Stimulated activated CD4-positive, alpha-beta T cell treated with anti-CD3 and anti-CD28 coated beads, TNF-alpha, amount 100 ng/mL, for 4 hours (primary cell): ENCODE measurements at regions not wholly inside any gene's neighbourhood (a gene's known extent, or its start where the extent isn't known, plus 50 kb on each side); places are given as distances from the start of the nearest gene placed in this dataset.

Source experiments
- DNase-seq, 3 experiments: peaks; one replicate each; pipeline ENCODE4 v3.0.0-alpha.2; 2020; ENCODE audit warnings: low read depth in 3 of 3

GRCh38 chr3:66592927-66593625 is 92.3 kb upstream of the LRIG1 start:
- DNase-seq = no peak

GRCh38 chr3:66593978-66594377 is 93.2 kb upstream of the LRIG1 start:
- DNase-seq = no peak

GRCh38 chr3:66597308-66597863 is 96.6 kb upstream of the LRIG1 start:
- no peak for DNase-seq

DNA sequence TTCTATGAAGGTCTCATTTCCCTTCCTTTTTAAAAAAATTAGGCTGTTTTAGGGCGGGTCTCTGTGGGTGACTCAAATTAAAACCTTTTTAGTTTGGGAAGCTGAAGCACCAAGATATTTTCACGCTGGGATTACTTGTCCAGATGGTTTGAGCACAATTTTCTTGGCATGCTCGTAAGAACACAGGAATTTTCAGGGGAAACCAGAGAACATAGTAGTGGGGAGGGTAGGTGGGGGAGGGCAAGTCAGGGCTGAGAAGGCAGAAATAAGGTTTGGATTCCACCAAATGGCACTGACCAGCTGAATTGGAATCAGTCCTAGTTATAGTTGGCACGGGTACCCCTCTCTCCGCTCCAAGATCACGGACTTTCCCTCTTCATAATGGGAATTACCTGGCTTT is 97.3 kb upstream of the LRIG1 start:
- no peak for DNase-seq

- DNase-seq = no peak
Observed at GRCh38 chr3:66602237-66602636, 101.4 kb upstream of the LRIG1 start.

GRCh38 chr3:66602691-66603090 is 101.9 kb upstream of the LRIG1 start:
- no peak for DNase-seq

GRCh38 chr3:66603151-66603611 is 102.4 kb upstream of the LRIG1 start:
- DNase-seq = no peak

DNA sequence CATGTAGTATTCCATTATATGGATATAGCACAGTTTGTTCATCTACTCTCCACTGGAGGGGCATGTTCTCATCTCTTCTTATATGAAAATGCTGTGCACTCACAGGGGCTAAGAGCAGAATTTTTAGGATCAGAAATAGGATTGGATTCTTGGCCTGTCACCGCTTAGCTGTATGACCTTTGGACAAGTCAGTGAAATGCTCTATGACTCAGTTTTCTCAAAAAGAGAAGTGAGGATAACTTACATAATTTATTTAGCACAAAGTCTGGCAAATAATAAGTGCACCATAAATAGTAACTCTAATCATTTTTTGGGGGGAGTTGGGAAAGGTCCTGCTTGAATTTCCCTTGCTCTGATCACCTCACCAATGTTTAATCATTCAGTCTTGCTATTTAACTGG is 103.7 kb upstream of the LRIG1 start:
- DNase-seq = no peak

DNA sequence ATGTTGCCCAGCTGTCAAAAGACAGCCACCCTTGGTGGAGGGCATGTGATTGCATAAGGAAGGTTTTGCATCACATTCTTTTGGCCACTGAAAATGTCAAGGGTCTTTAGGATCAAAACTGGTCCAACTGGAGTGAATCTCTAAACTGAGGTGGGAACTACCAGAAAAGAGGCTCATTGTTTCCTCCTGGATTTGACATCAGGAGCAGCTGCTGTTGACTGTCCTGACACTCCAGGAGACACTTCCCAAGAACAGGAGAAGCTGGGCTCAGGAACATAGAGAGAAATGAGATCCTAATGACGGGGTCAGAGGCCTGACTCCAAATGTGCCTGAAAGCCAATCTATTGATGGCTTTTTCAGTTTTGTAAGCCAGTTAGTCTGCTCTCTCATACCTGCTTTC is 105.3 kb upstream of the LRIG1 start:
- no peak for DNase-seq

DNA sequence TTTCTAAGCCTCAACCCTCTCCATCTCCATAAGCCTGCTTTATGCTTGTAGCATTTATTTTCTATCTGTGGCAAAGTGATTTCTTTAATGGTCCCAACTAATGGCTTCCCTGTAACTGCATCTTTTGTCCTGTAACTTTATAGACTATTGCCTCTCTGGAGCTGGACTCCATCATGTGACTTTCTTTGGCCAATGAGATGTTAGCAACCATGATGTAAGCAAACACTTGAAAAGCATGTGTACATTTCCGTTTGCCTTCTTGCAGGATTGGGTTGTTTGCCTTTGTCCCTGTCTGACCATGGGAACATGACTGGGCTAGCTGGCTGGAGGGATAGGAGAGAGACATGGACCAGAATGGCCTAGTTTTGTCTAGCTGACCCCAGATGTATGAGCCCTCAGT is 106.0 kb upstream of the LRIG1 start:
- no peak for DNase-seq

- DNase-seq = no peak
Observed at GRCh38 chr3:66609660-66610561, 109.1 kb upstream of the LRIG1 start.

GRCh38 chr3:66610562-66610909 is 109.7 kb upstream of the LRIG1 start:
- DNase-seq = no peak

- DNase-seq = no peak
Observed at GRCh38 chr3:66615643-66616301, 115.0 kb upstream of the LRIG1 start.

GRCh38 chr3:66617351-66617750 is 116.5 kb upstream of the LRIG1 start:
- DNase-seq = no peak

- no peak for DNase-seq
Observed at GRCh38 chr3:66618066-66618465, 117.2 kb upstream of the LRIG1 start.

DNA sequence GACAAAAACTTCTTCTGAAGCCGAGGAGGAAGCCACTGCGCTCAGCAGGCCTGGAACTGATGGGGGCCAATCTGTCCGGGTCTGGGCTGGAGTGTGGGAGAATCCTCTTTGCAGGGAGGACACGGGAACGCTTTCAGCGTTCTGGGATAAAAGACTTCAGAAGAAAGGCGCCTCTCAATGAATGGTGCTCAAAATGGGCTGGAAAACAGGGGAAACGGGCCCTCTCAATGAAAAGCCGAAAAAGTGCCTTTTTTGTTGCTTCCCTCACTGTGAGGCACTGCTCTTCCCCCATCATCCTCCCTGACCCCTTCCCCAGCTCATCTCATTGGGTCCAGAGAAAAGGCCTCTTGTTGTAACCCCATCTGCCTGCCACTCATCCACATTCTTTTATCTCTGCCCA is 119.5 kb upstream of the LRIG1 start:
- no peak for DNase-seq

DNA sequence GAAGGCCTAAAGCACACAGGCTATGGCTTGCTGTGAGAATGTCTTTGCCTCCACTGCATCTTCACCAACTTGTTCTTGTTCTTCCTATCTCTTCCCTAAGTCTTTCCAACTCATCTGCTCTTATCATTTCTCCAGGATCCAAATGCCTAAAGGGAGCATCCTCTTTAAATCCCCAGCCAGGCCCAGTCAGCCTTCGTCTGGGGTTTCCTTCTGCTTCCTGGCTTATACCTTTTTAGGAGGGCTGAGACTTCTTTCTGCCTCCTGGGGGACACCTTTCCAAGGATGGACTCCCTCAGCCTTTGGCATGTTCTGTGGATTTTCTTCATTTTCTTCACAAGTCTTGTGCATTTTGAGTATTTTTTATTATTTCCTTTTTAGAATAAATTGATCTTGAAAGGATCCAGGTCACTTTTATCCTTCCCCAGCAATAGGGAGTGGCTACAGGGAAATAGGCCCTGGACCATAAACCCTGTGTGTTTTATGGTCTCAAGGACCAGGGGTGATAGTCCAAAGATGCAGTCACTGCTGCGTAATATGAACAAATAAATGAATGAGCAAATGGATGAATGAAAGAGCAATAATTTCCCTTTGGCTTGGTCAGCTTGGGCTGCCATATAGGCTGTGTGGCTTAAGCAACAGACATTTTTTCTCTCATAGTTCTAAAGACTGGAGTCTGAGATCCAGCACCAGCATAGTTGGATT is 122.1 kb upstream of the LRIG1 start:
- no peak for DNase-seq

DNA sequence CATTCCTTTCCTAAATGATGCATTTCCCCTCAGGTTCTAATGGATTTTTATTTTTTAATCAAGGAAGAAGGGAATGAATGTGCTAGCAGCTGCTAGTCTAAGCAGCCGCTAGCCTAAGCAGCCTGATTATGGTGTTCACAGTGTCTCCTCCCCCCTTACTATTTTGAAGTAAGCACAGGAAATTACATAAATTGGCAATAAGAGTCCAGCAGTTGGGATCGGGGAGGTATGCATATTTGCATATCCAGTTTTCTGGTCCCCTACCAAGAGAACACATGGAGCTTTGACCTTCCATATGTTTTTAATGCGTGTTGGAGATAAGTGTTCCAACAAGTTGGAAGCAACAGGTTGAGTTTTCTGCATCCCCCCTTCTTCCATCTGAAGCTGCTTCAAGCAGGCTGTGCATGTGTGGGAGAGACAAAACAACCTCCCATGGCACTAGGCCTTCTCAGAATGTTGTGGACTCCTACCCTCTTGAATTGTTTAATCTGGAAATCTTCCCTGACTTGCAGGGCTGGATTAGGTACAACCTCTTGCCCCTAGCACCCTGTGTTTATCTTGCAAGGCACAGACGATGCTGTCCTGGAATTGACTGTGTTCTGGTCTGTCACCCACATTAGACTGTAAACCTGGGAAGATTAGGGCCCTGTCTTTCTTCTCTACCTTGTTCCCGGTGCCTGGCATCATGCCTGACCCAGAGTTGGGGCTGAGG is 124.8 kb upstream of the LRIG1 start:
- no peak for DNase-seq

GRCh38 chr3:66629150-66629981 is 128.5 kb upstream of the LRIG1 start:
- DNase-seq = no peak

DNA sequence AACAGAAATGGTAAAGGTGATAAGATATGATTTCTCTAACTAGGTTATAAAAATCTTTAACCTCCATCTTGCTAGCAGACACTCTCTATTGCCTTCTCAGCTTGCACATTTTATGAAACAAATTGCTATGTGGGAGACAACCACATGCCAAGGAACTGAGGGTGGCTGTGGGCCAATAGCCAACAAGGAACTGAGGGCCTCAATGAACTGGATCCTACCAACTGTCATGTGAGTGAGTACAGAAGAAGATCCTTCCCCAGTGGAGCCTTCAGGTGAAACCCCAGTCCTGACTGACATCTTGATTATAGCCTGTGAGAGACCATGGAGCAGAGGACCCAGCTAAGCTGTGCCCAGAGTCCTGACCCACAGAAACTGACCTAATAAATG is 129.2 kb upstream of the LRIG1 start:
- DNase-seq = no peak
